HG03558 (cell line): ENCODE measurements at regions not wholly inside any gene's neighbourhood (a gene's known extent, or its start where the extent isn't known, plus 50 kb on each side); places are given as distances from the start of the nearest gene placed in this dataset.
"Not testable (repeated sequence)": the region's sequence is repeated elsewhere in the genome, so short reads cannot be mapped to it uniquely, and the experiment has no call there.

Experiments used
- ATAC-seq: cut with Tn5 transposase; IDR thresholded peaks from one replicate; pipeline ENCODE4 v1.9.1; 2021; ENCODE audit warnings: moderate number of reproducible peaks; ENCODE audit not compliant: unreplicated experiment; ENCODE audit errors: extremely low read depth

GRCh38 chr13:65562305-65562704, 1667.8 kb downstream of the PCDH9 start:
- ATAC-seq: no peak

GRCh38 chr13:65560936-65561335, 1669.2 kb downstream of the PCDH9 start:
- ATAC-seq: no peak

- no peak for ATAC-seq
Observed at GRCh38 chr13:65555962-65556361, 1674.2 kb downstream of the PCDH9 start.

GRCh38 chr13:65553096-65553727, 1676.9 kb downstream of the PCDH9 start:
- ATAC-seq: no peak

GRCh38 chr13:65551208-65551607, 1678.9 kb downstream of the PCDH9 start:
- ATAC-seq: no peak

GRCh38 chr13:65540175-65540574, 1690.0 kb downstream of the PCDH9 start:
- ATAC-seq: no peak

- no peak for ATAC-seq
Observed at GRCh38 chr13:65535370-65535769, 1694.8 kb downstream of the PCDH9 start.

GRCh38 chr13:65532231-65532630, 1697.9 kb downstream of the PCDH9 start:
- ATAC-seq: no peak

GRCh38 chr13:65530688-65531087, 1699.4 kb downstream of the PCDH9 start:
- no peak for ATAC-seq

GRCh38 chr13:65529541-65529940, 1700.6 kb downstream of the PCDH9 start:
- ATAC-seq: no peak

- ATAC-seq: no peak
Observed at GRCh38 chr13:65508745-65509144, 1721.4 kb downstream of the PCDH9 start.

GRCh38 chr13:65508338-65508737, 1721.8 kb downstream of the PCDH9 start:
- ATAC-seq: no peak

- no peak for ATAC-seq
Observed at GRCh38 chr13:65505941-65506340, 1724.2 kb downstream of the PCDH9 start.

GRCh38 chr13:65504213-65504612, 1725.9 kb downstream of the PCDH9 start:
- no peak for ATAC-seq

- no peak for ATAC-seq
Observed at GRCh38 chr13:65500481-65500880, 1729.7 kb downstream of the PCDH9 start.

GRCh38 chr13:65499256-65499655, 1730.9 kb downstream of the PCDH9 start:
- ATAC-seq: no peak

GRCh38 chr13:65497265-65497664, 1732.9 kb downstream of the PCDH9 start:
- no peak for ATAC-seq

- ATAC-seq: not testable (repeated sequence)
Observed at GRCh38 chr13:65490725-65491124, 1739.4 kb downstream of the PCDH9 start.

GRCh38 chr13:65488606-65489005, 1741.5 kb downstream of the PCDH9 start:
- ATAC-seq: no peak

GRCh38 chr13:65479692-65480091, 1750.4 kb downstream of the PCDH9 start:
- ATAC-seq: no peak

- no peak for ATAC-seq
Observed at GRCh38 chr13:65473196-65473595, 1756.9 kb downstream of the PCDH9 start.

GRCh38 chr13:65472336-65472735, 1757.8 kb downstream of the PCDH9 start:
- ATAC-seq: no peak

- no peak for ATAC-seq
Observed at GRCh38 chr13:65470781-65471180, 1759.4 kb downstream of the PCDH9 start.
